Iris pigment epithelial cell (primary cell): ENCODE measurements at regions not wholly inside any gene's neighbourhood (a gene's known extent, or its start where the extent isn't known, plus 50 kb on each side); places are given as distances from the start of the nearest gene placed in this dataset.

Experiments
- DNase-seq: peaks from one replicate; pipeline ENCODE4 v3.0.0-alpha.2; 2011; ENCODE audit warnings: low read depth

- DNase-seq = no peak
These were observed 296.8 kb downstream of the WDR72 start for GRCh38 chr15:53462651-53463050.

GRCh38 chr15:53461677-53462076 lies 297.8 kb downstream of the WDR72 start:
- no peak for DNase-seq

- DNase-seq = no peak
These were observed 300.7 kb downstream of the WDR72 start for GRCh38 chr15:53458736-53459135.

GRCh38 chr15:53457479-53457878 lies 302.0 kb downstream of the WDR72 start:
- no peak for DNase-seq

- DNase-seq = no peak
These were observed 304.4 kb downstream of the WDR72 start for GRCh38 chr15:53454843-53455721.

GRCh38 chr15:53454535-53454842 lies 305.0 kb downstream of the WDR72 start:
- DNase-seq = no peak

- DNase-seq = no peak
These were observed 306.0 kb downstream of the WDR72 start for GRCh38 chr15:53453253-53454105.

GRCh38 chr15:53448232-53449015 lies 311.0 kb downstream of the WDR72 start:
- DNase-seq = no peak

- DNase-seq = no peak
These were observed 311.7 kb downstream of the WDR72 start for GRCh38 chr15:53447742-53448141.

GRCh38 chr15:53447053-53447574 lies 312.3 kb downstream of the WDR72 start:
- no peak for DNase-seq

GRCh38 chr15:53446376-53446775 lies 313.1 kb downstream of the WDR72 start:
- no peak for DNase-seq

- no peak for DNase-seq
These were observed 313.9 kb downstream of the WDR72 start for GRCh38 chr15:53445531-53445930.

GRCh38 chr15:53437985-53438841 lies 321.2 kb downstream of the WDR72 start:
- DNase-seq = no peak

GRCh38 chr15:53437366-53437765 lies 322.1 kb downstream of the WDR72 start:
- no peak for DNase-seq

GRCh38 chr15:53434174-53434678 lies 325.2 kb downstream of the WDR72 start:
- DNase-seq = no peak

GRCh38 chr15:53416219-53416940 lies 343.1 kb downstream of the WDR72 start:
- DNase-seq = no peak

- DNase-seq = no peak
These were observed 345.3 kb downstream of the WDR72 start for GRCh38 chr15:53414167-53414566.

- DNase-seq = no peak
These were observed 346.9 kb downstream of the WDR72 start for GRCh38 chr15:53412542-53412941.

GRCh38 chr15:53404930-53405493 lies 354.5 kb downstream of the WDR72 start:
- no peak for DNase-seq

GRCh38 chr15:53401503-53401902 lies 358.0 kb downstream of the WDR72 start:
- DNase-seq = no peak
